OCI-LY1 (cell line): ENCODE measurements at regions not wholly inside any gene's neighbourhood (a gene's known extent, or its start where the extent isn't known, plus 50 kb on each side); places are given as distances from the start of the nearest gene placed in this dataset.

Source experiments
- H2AFZ ChIP-seq: fragments of 200-600 bp; sonication (generic), shearing (Covaris generic); 2 replicates; pipeline ENCODE4 v1.6.0; 2014; ENCODE audit warnings: antibody characterized with exemption, mild to moderate bottlenecking, low read length
- H3F3A ChIP-seq: fragments of 200-600 bp; sonication (generic), shearing (Covaris generic); 2 replicates; pipeline ENCODE4 v1.6.0; 2014; ENCODE audit warnings: mild to moderate bottlenecking, antibody characterized with exemption, low read length, moderate library complexity; ENCODE audit not compliant: insufficient read depth
- H3K27ac ChIP-seq: fragments of 200-600 bp; sonication (generic); 2 replicates; pipeline ENCODE4 v1.5.1; 2014; ENCODE audit warnings: low read length, mixed run types, mild to moderate bottlenecking, low read depth; ENCODE audit not compliant: poor library complexity, severe bottlenecking
- H3K27me3 ChIP-seq: fragments of 200-600 bp; sonication (generic); 2 replicates; pipeline ENCODE4 v1.6.0; 2014; ENCODE audit warnings: antibody characterized with exemption, mild to moderate bottlenecking, low read length, moderate library complexity; ENCODE audit not compliant: insufficient read depth
- H3K36me3 ChIP-seq: fragments of 200-600 bp; sonication (generic); 2 replicates; pipeline ENCODE4 v1.6.1; 2014; ENCODE audit warnings: mild to moderate bottlenecking, antibody characterized with exemption, low read length, moderate library complexity, mixed read lengths; ENCODE audit not compliant: insufficient read depth
- H3K4me1 ChIP-seq: fragments of 200-600 bp; sonication (generic); 2 replicates; pipeline ENCODE4 v1.5.1; 2014; ENCODE audit warnings: mild to moderate bottlenecking, low read length, moderate library complexity; ENCODE audit not compliant: insufficient read depth, severe bottlenecking
- H3K4me2 ChIP-seq: fragments of 200-600 bp; sonication (generic), shearing (Covaris generic); 2 replicates; pipeline ENCODE4 v1.6.1; 2014; ENCODE audit warnings: low read length
- H3K4me3 ChIP-seq: fragments of 200-600 bp; sonication (generic); 2 replicates; pipeline ENCODE4 v1.5.1; 2014; ENCODE audit warnings: low read length, low read depth, mild to moderate bottlenecking, mixed read lengths; ENCODE audit not compliant: poor library complexity, severe bottlenecking
- H3K79me2 ChIP-seq: fragments of 200-600 bp; shearing (Covaris generic); 2 replicates; pipeline ENCODE4 v1.6.1; 2016; ENCODE audit warnings: mixed run types, low read length, mixed read lengths; ENCODE audit not compliant: insufficient read depth
- H3K9ac ChIP-seq: fragments of 200-600 bp; sonication (generic), shearing (Covaris generic); 2 replicates; pipeline ENCODE4 v1.6.1; 2014; ENCODE audit warnings: mild to moderate bottlenecking, low read length, mixed read lengths
- H3K9me2 ChIP-seq: fragments of 200-600 bp; sonication (generic), shearing (Covaris generic); 2 replicates; pipeline ENCODE4 v1.6.1; 2014; ENCODE audit warnings: low read depth, mild to moderate bottlenecking, low read length, mixed read lengths
- H3K9me3 ChIP-seq: fragments of 200-600 bp; shearing (Covaris generic); 2 replicates; pipeline ENCODE4 v1.6.1; 2014; ENCODE audit warnings: low read length, mixed read lengths
- H4K20me1 ChIP-seq: fragments of 200-600 bp; sonication (generic), shearing (Covaris generic); 2 replicates; pipeline ENCODE4 v1.6.0; 2016; ENCODE audit warnings: mild to moderate bottlenecking, low read length; ENCODE audit not compliant: insufficient read depth
- EZH2 ChIP-seq: fragments of 200-600 bp; sonication (generic), shearing (Covaris generic); IDR thresholded peaks from 2 replicates; pipeline ENCODE4 v1.8.0; 2017; ENCODE audit warnings: borderline replicate concordance, mixed run types, mild to moderate bottlenecking, antibody characterized with exemption, low read length, moderate library complexity, mixed read lengths
- TF ChIP-seq, protein P1 (sequence below): fragments of 200-600 bp; sonication (generic), shearing (Covaris generic); IDR thresholded peaks from 2 replicates; pipeline ENCODE4 v1.5.1; 2017; ENCODE audit warnings: mild to moderate bottlenecking, antibody characterized with exemption, low read length, moderate library complexity, mixed read lengths

- H3K4me3 ChIP-seq, result no peak overlapping the region
- no peaks in the 10 kb centered on the region for H3F3A ChIP-seq
- H2AFZ ChIP-seq, result no peak overlapping the region
- no peaks in the 10 kb centered on the region for H3K4me1 ChIP-seq
- H3K27ac ChIP-seq, result no peak overlapping the region
- no peaks in the 10 kb centered on the region for H3K36me3 ChIP-seq
- no peaks in the 10 kb centered on the region for H3K9me2 ChIP-seq
- H3K4me2 ChIP-seq, result no peak overlapping the region
- TF ChIP-seq EZH2, result no peak
- TF ChIP-seq, protein P1, sequence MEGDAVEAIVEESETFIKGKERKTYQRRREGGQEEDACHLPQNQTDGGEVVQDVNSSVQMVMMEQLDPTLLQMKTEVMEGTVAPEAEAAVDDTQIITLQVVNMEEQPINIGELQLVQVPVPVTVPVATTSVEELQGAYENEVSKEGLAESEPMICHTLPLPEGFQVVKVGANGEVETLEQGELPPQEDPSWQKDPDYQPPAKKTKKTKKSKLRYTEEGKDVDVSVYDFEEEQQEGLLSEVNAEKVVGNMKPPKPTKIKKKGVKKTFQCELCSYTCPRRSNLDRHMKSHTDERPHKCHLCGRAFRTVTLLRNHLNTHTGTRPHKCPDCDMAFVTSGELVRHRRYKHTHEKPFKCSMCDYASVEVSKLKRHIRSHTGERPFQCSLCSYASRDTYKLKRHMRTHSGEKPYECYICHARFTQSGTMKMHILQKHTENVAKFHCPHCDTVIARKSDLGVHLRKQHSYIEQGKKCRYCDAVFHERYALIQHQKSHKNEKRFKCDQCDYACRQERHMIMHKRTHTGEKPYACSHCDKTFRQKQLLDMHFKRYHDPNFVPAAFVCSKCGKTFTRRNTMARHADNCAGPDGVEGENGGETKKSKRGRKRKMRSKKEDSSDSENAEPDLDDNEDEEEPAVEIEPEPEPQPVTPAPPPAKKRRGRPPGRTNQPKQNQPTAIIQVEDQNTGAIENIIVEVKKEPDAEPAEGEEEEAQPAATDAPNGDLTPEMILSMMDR, result no peak
- no peaks in the 10 kb centered on the region for H3K27me3 ChIP-seq
- no peaks in the 10 kb centered on the region for H3K79me2 ChIP-seq
- 0 out of 2 replicates have a peak, but pooled peaks cover 2% of the 10 kb centered on the region for H3K9me3 ChIP-seq
- no peak overlapping the region for H3K9ac ChIP-seq
- no peaks in the 10 kb centered on the region for H4K20me1 ChIP-seq
Observed at GRCh38 chr1:106998431-106999002, 58.0 kb upstream of the PRMT6 start.

GRCh38 chr1:107000902-107001301 is 55.6 kb upstream of the PRMT6 start:
- H3K27me3 ChIP-seq, result no peaks in the 10 kb centered on the region
- H3F3A ChIP-seq, result no peaks in the 10 kb centered on the region

DNA sequence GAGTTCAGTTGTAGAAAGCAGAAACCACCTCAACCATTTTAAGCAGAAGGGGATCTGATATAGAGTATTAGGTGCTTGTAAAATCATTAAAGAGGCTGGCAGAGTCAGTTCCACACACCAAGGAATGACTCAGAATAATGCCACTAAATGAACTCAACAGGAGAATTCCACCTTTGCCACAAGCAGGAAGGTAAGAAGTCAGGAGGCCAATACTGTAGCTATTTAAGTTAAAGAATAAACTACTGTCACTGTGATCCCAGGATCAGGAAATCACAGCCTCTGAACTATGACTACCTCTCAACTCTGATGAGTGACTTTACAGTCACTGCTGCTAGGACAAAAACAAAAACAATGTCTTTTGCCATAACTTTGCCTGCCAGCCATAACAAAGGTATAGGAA is 52.5 kb upstream of the PRMT6 start:
- no peaks in the 10 kb centered on the region for H3K36me3 ChIP-seq
- no peaks in the 10 kb centered on the region for H3K9me2 ChIP-seq
- H3K9ac ChIP-seq, result no peak overlapping the region
- TF ChIP-seq, protein P1, result no peak
- TF ChIP-seq EZH2, result no peak
- H3K79me2 ChIP-seq, result no peaks in the 10 kb centered on the region
- no peaks in the 10 kb centered on the region for H3F3A ChIP-seq
- no peaks in the 10 kb centered on the region for H4K20me1 ChIP-seq
- H3K4me1 ChIP-seq, result no peaks in the 10 kb centered on the region
- H3K9me3 ChIP-seq, result no peaks in the 10 kb centered on the region
- no peak overlapping the region for H2AFZ ChIP-seq
- no peaks in the 10 kb centered on the region for H3K27me3 ChIP-seq
- no peak overlapping the region for H3K4me3 ChIP-seq
- no peak overlapping the region for H3K4me2 ChIP-seq
- H3K27ac ChIP-seq, result no peak overlapping the region

More at GRCh38 chr1:107000902-107001301, 55.6 kb upstream of the PRMT6 start:
- Histone ChIP-seq H3K4me1 (no peaks in the 10 kb centered on the region), H3K9ac (no peak overlapping the region), H3K9me2 (no peaks in the 10 kb centered on the region), H2AFZ (no peak overlapping the region), H3K4me3 (no peak overlapping the region), H3K36me3 (no peaks in the 10 kb centered on the region), H3K9me3 (0 out of 2 replicates have a peak, but pooled peaks cover 2% of the 10 kb centered on the region), H3K27ac (no peak overlapping the region), H3K79me2 (no peaks in the 10 kb centered on the region), H3K4me2 (no peak overlapping the region), H4K20me1 (no peaks in the 10 kb centered on the region)
- TF ChIP-seq, protein P1, result no peak
- TF ChIP-seq EZH2, result no peak
